NT2/D1 (cell line): ENCODE measurements at regions not wholly inside any gene's neighbourhood (a gene's known extent, or its start where the extent isn't known, plus 50 kb on each side); places are given as distances from the start of the nearest gene placed in this dataset.

ENCODE experiments used
- SUZ12 ChIP-seq: IDR thresholded peaks from 2 replicates; pipeline ENCODE4 v1.6.1; 2011; ENCODE audit not compliant: insufficient read length, insufficient read depth; ENCODE audit errors: extremely low read depth
- YY1 ChIP-seq: IDR thresholded peaks from 2 replicates; pipeline ENCODE4 v1.6.1; 2011; ENCODE audit not compliant: insufficient read length, insufficient read depth
- ZNF274 ChIP-seq: IDR thresholded peaks from 2 replicates; pipeline ENCODE4 v1.6.1; 2011; ENCODE audit warnings: mild to moderate bottlenecking, low read depth, low read length

- TF ChIP-seq SUZ12: no peak
- no peak for TF ChIP-seq ZNF274
- TF ChIP-seq YY1: no peak
Observed at GRCh38 chr4:137660211-137660610, 127.9 kb upstream of the PCDH18 start.
